Stimulated activated CD8-positive, alpha-beta memory T cell treated with anti-CD3 and anti-CD28 coated beads, Interleukin-12 subunit alpha, Interleukin-12 subunit beta, amount 100 ng/mL, for 24 hours (primary cell): ENCODE measurements at regions not wholly inside any gene's neighbourhood (a gene's known extent, or its start where the extent isn't known, plus 50 kb on each side); places are given as distances from the start of the nearest gene placed in this dataset.
"Not testable (repeated sequence)": the region's sequence is repeated elsewhere in the genome, so short reads cannot be mapped to it uniquely, and the experiment has no call there.

Experiments used
- DNase-seq: peaks from one replicate; pipeline ENCODE4 v3.0.0-alpha.2; 2020; ENCODE audit errors: extremely low read depth

- no peak for DNase-seq
Measured at GRCh38 chr10:9275861-9276260, 1221.4 kb downstream of the GATA3 start.

- no peak for DNase-seq
Measured at GRCh38 chr10:9285690-9286089, 1231.2 kb downstream of the GATA3 start.

- DNase-seq = no peak
Measured at GRCh38 chr10:9289811-9290210, 1235.3 kb downstream of the GATA3 start.

GRCh38 chr10:9291081-9291480, 1236.6 kb downstream of the GATA3 start:
- DNase-seq = no peak

GRCh38 chr10:9294132-9294663, 1239.7 kb downstream of the GATA3 start:
- DNase-seq = no peak

- no peak for DNase-seq
Measured at GRCh38 chr10:9294865-9295264, 1240.4 kb downstream of the GATA3 start.

- DNase-seq = no peak
Measured at GRCh38 chr10:9296190-9296589, 1241.7 kb downstream of the GATA3 start.

GRCh38 chr10:9297580-9297979, 1243.1 kb downstream of the GATA3 start:
- DNase-seq = no peak

GRCh38 chr10:9299966-9300365, 1245.5 kb downstream of the GATA3 start:
- no peak for DNase-seq

GRCh38 chr10:9301148-9301547, 1246.7 kb downstream of the GATA3 start:
- no peak for DNase-seq

- no peak for DNase-seq
Measured at GRCh38 chr10:9301554-9301953, 1247.1 kb downstream of the GATA3 start.

GRCh38 chr10:9302140-9302746, 1247.8 kb downstream of the GATA3 start:
- DNase-seq = no peak

GRCh38 chr10:9305018-9305655, 1250.6 kb downstream of the GATA3 start:
- DNase-seq = no peak

GRCh38 chr10:9311702-9312499, 1257.4 kb downstream of the GATA3 start:
- DNase-seq = no peak

- no peak for DNase-seq
Measured at GRCh38 chr10:9315292-9315691, 1260.8 kb downstream of the GATA3 start.

- no peak for DNase-seq
Measured at GRCh38 chr10:9331583-9332008, 1277.1 kb downstream of the GATA3 start.

- no peak for DNase-seq
Measured at GRCh38 chr10:9334270-9334669, 1279.8 kb downstream of the GATA3 start.

GRCh38 chr10:9339716-9340115, 1285.2 kb downstream of the GATA3 start:
- DNase-seq = no peak

- DNase-seq = no peak
Measured at GRCh38 chr10:9342885-9343570, 1288.5 kb downstream of the GATA3 start.

GRCh38 chr10:9347933-9348332, 1293.4 kb downstream of the GATA3 start:
- not testable (repeated sequence) for DNase-seq

GRCh38 chr10:9357471-9357870, 1303.0 kb downstream of the GATA3 start:
- DNase-seq = no peak

- no peak for DNase-seq
Measured at GRCh38 chr10:9362721-9363120, 1308.2 kb downstream of the GATA3 start.
